ENCODE measurements at regions not wholly inside any gene's neighbourhood (a gene's known extent, or its start where the extent isn't known, plus 50 kb on each side); places are given as distances from the start of the nearest gene placed in this dataset.

DNA sequence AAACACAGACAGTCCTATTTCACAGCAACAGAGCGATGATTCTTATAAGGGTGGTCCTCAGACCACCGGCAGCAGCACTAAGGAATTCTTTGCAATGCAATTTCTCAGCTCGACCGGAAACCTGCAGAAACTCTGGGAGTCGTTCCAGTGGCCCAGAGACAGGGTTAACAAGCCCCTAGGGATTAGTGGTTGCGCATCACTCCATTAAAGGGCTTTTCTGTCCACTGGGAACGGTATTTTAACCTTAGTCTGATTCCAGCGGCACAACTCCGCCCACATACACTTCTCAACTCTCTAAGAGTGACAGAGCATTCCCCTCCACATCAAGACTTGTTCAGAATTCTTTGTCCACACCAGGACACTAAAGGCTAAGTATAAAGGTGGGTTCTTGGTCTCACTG is 341.5 kb downstream of the TFAP2A start:
- H3K36me3 Mint-ChIP-seq, result no peaks in the 10 kb centered on the region
- intact Hi-C loops (cut with micrococcal nuclease), result no loop called here
- no peak overlapping the region for H3K4me3 Mint-ChIP-seq
- peaks cover 0 to 4% of the 10 kb centered on the region in 2 donors for H3K9me3 ChIP-seq (replicated peaks in 1 of 2; ENCODE audit: control insufficient read depth in 1 of 2, insufficient read depth in 1 of 2, low read length in 2 of 2)
- peaks cover 0 to 8% (median 5%) of the 10 kb centered on the region in 7 donors for H3K9me3 Mint-ChIP-seq
- no peak overlapping the region for H3K27ac Mint-ChIP-seq
- peaks cover 1 to 4% (median 4%) of the 10 kb centered on the region in 3 donors for H3K27me3 Mint-ChIP-seq (ENCODE audit: low read depth in 3 of 3)
- H3K4me3 ChIP-seq (replicated peaks in 1 of 3; ENCODE audit: low read depth in 2 of 3, low read length in 3 of 3), result no peak overlapping the region
- H3K27me3 ChIP-seq (ENCODE audit: control insufficient read depth in 2 of 2, insufficient read depth in 2 of 2, low read length in 2 of 2), result peaks cover under 1 to 3% of the 10 kb centered on the region in 2 donors
- H3K27ac ChIP-seq (ENCODE audit: low read depth in 1 of 2, low read length in 2 of 2), result no peak overlapping the region
- H3K79me2 ChIP-seq (ENCODE audit: insufficient read depth, low read length), result no peaks in the 10 kb centered on the region
- no peak overlapping the region for H2AFZ ChIP-seq (ENCODE audit: insufficient read depth, low read depth, low read length, poor library complexity, severe bottlenecking)
- WGBS (ENCODE audit: insufficient coverage), result 100% methylated on average over 3 of the region's 9 CpGs
- no peak overlapping the region for H3K4me2 ChIP-seq (replicated peaks; ENCODE audit: extremely low read depth, low read length, poor library complexity, severe bottlenecking)
- no peaks in the 10 kb centered on the region for H4K20me1 ChIP-seq (ENCODE audit: insufficient read depth, low read length)
- TF ChIP-seq, protein P1, sequence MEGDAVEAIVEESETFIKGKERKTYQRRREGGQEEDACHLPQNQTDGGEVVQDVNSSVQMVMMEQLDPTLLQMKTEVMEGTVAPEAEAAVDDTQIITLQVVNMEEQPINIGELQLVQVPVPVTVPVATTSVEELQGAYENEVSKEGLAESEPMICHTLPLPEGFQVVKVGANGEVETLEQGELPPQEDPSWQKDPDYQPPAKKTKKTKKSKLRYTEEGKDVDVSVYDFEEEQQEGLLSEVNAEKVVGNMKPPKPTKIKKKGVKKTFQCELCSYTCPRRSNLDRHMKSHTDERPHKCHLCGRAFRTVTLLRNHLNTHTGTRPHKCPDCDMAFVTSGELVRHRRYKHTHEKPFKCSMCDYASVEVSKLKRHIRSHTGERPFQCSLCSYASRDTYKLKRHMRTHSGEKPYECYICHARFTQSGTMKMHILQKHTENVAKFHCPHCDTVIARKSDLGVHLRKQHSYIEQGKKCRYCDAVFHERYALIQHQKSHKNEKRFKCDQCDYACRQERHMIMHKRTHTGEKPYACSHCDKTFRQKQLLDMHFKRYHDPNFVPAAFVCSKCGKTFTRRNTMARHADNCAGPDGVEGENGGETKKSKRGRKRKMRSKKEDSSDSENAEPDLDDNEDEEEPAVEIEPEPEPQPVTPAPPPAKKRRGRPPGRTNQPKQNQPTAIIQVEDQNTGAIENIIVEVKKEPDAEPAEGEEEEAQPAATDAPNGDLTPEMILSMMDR (IDR thresholded peaks at IDR 0.05), result no peak
- H3K4me1 Mint-ChIP-seq, result no peaks in the 10 kb centered on the region
- no peaks in the 10 kb centered on the region for H3K4me1 ChIP-seq (ENCODE audit: control insufficient read depth in 1 of 2, insufficient read depth in 2 of 2, low read length in 2 of 2)
- no peak for DNase-seq
- no peaks in the 10 kb centered on the region for H3K36me3 ChIP-seq (replicated peaks in 1 of 2; ENCODE audit: control insufficient read depth in 1 of 2, insufficient read depth in 2 of 2, low read length in 2 of 2)
- H3K9ac ChIP-seq (ENCODE audit: insufficient read depth, low read length, poor library complexity, severe bottlenecking), result no peak overlapping the region

GRCh38 chr6:10071631-10072220 is 343.1 kb downstream of the TFAP2A start:
- Histone ChIP-seq H3K4me2 (replicated peaks; ENCODE audit: extremely low read depth, low read length, poor library complexity, severe bottlenecking) (no peak overlapping the region), H2AFZ (ENCODE audit: insufficient read depth, low read depth, low read length, poor library complexity, severe bottlenecking) (no peak overlapping the region), H3K9me3 (replicated peaks in 1 of 2; ENCODE audit: control insufficient read depth in 1 of 2, insufficient read depth in 1 of 2, low read length in 2 of 2) (peaks cover 0 to 4% of the 10 kb centered on the region in 2 donors), H3K4me1 (ENCODE audit: control insufficient read depth in 1 of 2, insufficient read depth in 2 of 2, low read length in 2 of 2) (no peaks in the 10 kb centered on the region), H3K36me3 (replicated peaks in 1 of 2; ENCODE audit: control insufficient read depth in 1 of 2, insufficient read depth in 2 of 2, low read length in 2 of 2) (no peaks in the 10 kb centered on the region), H4K20me1 (ENCODE audit: insufficient read depth, low read length) (no peaks in the 10 kb centered on the region), H3K9ac (ENCODE audit: insufficient read depth, low read length, poor library complexity, severe bottlenecking) (no peak overlapping the region), H3K4me3 (replicated peaks in 1 of 3; ENCODE audit: low read depth in 2 of 3, low read length in 3 of 3) (no peak overlapping the region), H3K79me2 (ENCODE audit: insufficient read depth, low read length) (no peaks in the 10 kb centered on the region), H3K27ac (ENCODE audit: low read depth in 1 of 2, low read length in 2 of 2) (no peak overlapping the region), H3K27me3 (ENCODE audit: control insufficient read depth in 2 of 2, insufficient read depth in 2 of 2, low read length in 2 of 2) (peaks cover 3 to 4% of the 10 kb centered on the region in 2 donors)
- H3K9me3 Mint-ChIP-seq, result peaks cover 0 to 8% (median 3%) of the 10 kb centered on the region in 7 donors
- H3K27ac Mint-ChIP-seq, result no peak overlapping the region
- intact Hi-C loops (cut with micrococcal nuclease), result no loop called here
- peaks cover 0 to 5% (median 4%) of the 10 kb centered on the region in 3 donors for H3K27me3 Mint-ChIP-seq (ENCODE audit: low read depth in 3 of 3)
- H3K4me1 Mint-ChIP-seq, result no peaks in the 10 kb centered on the region
- H3K4me3 Mint-ChIP-seq, result no peak overlapping the region
- H3K36me3 Mint-ChIP-seq, result no peaks in the 10 kb centered on the region
- 100% methylated on average over 2 of the region's 5 CpGs for WGBS (ENCODE audit: insufficient coverage)
- no peak for DNase-seq
- TF ChIP-seq, protein P1 (IDR thresholded peaks at IDR 0.05), result no peak
